Liver (tissue), 8 donors: ENCODE measurements at regions not wholly inside any gene's neighbourhood (a gene's known extent, or its start where the extent isn't known, plus 50 kb on each side); places are given as distances from the start of the nearest gene placed in this dataset.

Experiments used
- DNase-seq: peaks from one replicate; pipeline ENCODE4 v3.0.0-alpha.2; 2017; ENCODE audit warnings: low spot score
- H3K27ac ChIP-seq, 2 donors: one replicate each; pipeline ENCODE4 v1.7.0; 2013; ENCODE audit warnings: inconsistent platforms in 2 of 2, low read length in 2 of 2, control low read depth in 1 of 2, low read depth in 1 of 2, mild to moderate bottlenecking in 1 of 2
- H3K27me3 ChIP-seq, 4 donors: one replicate each; pipeline versions ENCODE4 v1.6.1 to v1.7.0; 2013; ENCODE audit warnings: low read length in 3 of 4, inconsistent platforms in 1 of 4, mild to moderate bottlenecking in 1 of 4, moderate library complexity in 1 of 4; ENCODE audit not compliant: control insufficient read depth in 4 of 4, insufficient read depth in 4 of 4
- H3K36me3 ChIP-seq, 4 donors: one replicate each; pipeline versions ENCODE4 v1.6.1 to v1.7.0; 2013; ENCODE audit warnings: low read length in 3 of 4, mild to moderate bottlenecking in 3 of 4, low read depth in 1 of 4, moderate library complexity in 1 of 4; ENCODE audit not compliant: control insufficient read depth in 4 of 4, insufficient read depth in 3 of 4
- H3K4me1 ChIP-seq, 4 donors: one replicate each; pipeline versions ENCODE4 v1.6.1 to v1.7.0; 2013; ENCODE audit warnings: low read length in 3 of 4, mild to moderate bottlenecking in 3 of 4, moderate library complexity in 1 of 4; ENCODE audit not compliant: control insufficient read depth in 4 of 4, insufficient read depth in 4 of 4
- H3K4me3 ChIP-seq, 3 donors: one replicate each; pipeline versions ENCODE4 v1.6.1 to v1.7.0; 2013; ENCODE audit warnings: low read length in 3 of 3, control low read depth in 1 of 3, low read depth in 1 of 3, mild to moderate bottlenecking in 1 of 3
- H3K9ac ChIP-seq, 2 donors: one replicate each; pipeline ENCODE4 v1.7.0; 2013; ENCODE audit warnings: low read length in 2 of 2, mild to moderate bottlenecking in 2 of 2, moderate library complexity in 2 of 2, control low read depth in 1 of 2, low read depth in 1 of 2
- H3K9me3 ChIP-seq, 4 donors: one replicate each; pipeline versions ENCODE4 v1.6.1 to v1.7.0; 2013; ENCODE audit warnings: low read length in 3 of 4; ENCODE audit not compliant: control insufficient read depth in 4 of 4
- EGR1 ChIP-seq, 2 donors: IDR thresholded peaks; 2 replicates each; pipeline ENCODE4 v1.6.1; 2016 to 2018; ENCODE audit warnings: antibody characterized with exemption in 2 of 2, low read depth in 2 of 2
- FOXA1 ChIP-seq: IDR thresholded peaks from 2 replicates; pipeline ENCODE4 v1.6.1; 2016; ENCODE audit warnings: antibody characterized with exemption
- FOXA2 ChIP-seq: IDR thresholded peaks from 2 replicates; pipeline ENCODE4 v1.6.1; 2016; ENCODE audit warnings: antibody characterized with exemption
- GABPA ChIP-seq, 2 donors: IDR thresholded peaks in 1 of 2; conservative IDR thresholded peaks in 1 of 2; 2 replicates each; pipeline ENCODE4 v1.6.1; 2016; ENCODE audit warnings: antibody characterized with exemption in 2 of 2, mild to moderate bottlenecking in 1 of 2, moderate library complexity in 1 of 2
- HNF4A ChIP-seq, 2 donors: conservative IDR thresholded peaks; 2 replicates each; pipeline ENCODE4 v1.6.1; 2016; ENCODE audit warnings: antibody characterized with exemption in 2 of 2, mild to moderate bottlenecking in 2 of 2
- HNF4G ChIP-seq: IDR thresholded peaks from 2 replicates; pipeline ENCODE4 v1.6.1; 2016; ENCODE audit warnings: antibody characterized with exemption
- JUND ChIP-seq, 2 donors: IDR thresholded peaks; 2 replicates each; pipeline ENCODE4 v1.6.1; 2016; ENCODE audit warnings: antibody characterized with exemption in 2 of 2
- NR2F2 ChIP-seq: IDR thresholded peaks from 2 replicates; pipeline ENCODE4 v1.6.1; 2016; ENCODE audit warnings: antibody characterized with exemption
- RAD21 ChIP-seq, 2 donors: IDR thresholded peaks; 2 replicates each; pipeline ENCODE4 v1.6.1; 2016; ENCODE audit warnings: antibody characterized with exemption in 2 of 2, mild to moderate bottlenecking in 2 of 2
- RXRA ChIP-seq, 2 donors: IDR thresholded peaks; 2 replicates each; pipeline ENCODE4 v1.6.1; 2017 to 2018; ENCODE audit warnings: antibody characterized with exemption in 2 of 2, mild to moderate bottlenecking in 1 of 2
- TAF1 ChIP-seq: conservative IDR thresholded peaks from 2 replicates; pipeline ENCODE4 v1.6.1; 2016; ENCODE audit warnings: antibody characterized with exemption, mild to moderate bottlenecking
- YY1 ChIP-seq: IDR thresholded peaks from 2 replicates; pipeline ENCODE4 v1.6.1; 2016; ENCODE audit warnings: antibody characterized with exemption, mild to moderate bottlenecking
- WGBS: extraction: QIAGEN DNeasy Blood & Tissue Kit; methylation state at CpG from one replicate; pipeline ENCODE4 v1.1.7; 2013; 5-methylcytosine and 5-hydroxymethylcytosine counted together
- TF ChIP-seq, protein P1 (sequence below): fragments of 150-350 bp; IDR thresholded peaks from 2 replicates; pipeline ENCODE4 v1.5.1; 2017; ENCODE audit warnings: improper control_type of control experiment, low read depth, low read length; ENCODE audit not compliant: missing input control
- TF ChIP-seq, protein P2 (sequence below): IDR thresholded peaks from 2 replicates; pipeline ENCODE4 v1.6.1; 2016; ENCODE audit warnings: antibody characterized with exemption
- TF ChIP-seq, protein P3 (sequence below): IDR thresholded peaks from 2 replicates; pipeline ENCODE4 v1.6.1; 2016; ENCODE audit warnings: antibody characterized with exemption
- donor health status: healthy.
- donor health status: healthy.
- donor health status: healthy.
- donor health status: healthy.
- donor health status: healthy.

DNA sequence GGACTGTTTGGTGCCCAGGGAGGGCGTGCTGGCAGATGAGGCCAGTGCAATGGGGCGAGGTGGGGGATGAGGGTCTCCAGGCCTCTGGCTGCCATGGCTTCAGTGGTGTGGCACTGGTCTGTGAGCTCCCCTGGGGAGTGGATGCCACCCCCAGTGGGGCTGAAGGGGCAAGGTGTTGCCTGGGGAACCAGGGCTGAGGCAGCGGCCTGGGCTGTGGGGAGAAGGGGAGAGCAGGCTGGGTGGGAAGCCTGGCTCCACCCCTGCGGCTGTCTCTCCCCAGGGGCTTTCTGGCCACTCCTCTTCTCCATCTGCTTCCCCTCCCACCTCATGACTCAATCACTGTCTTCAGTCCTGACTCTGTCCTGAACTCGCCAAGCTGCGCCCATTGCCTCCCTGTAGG, 88.4 kb upstream of the TLE3 start:
- H3K9ac ChIP-seq: no peak overlapping the region
- no peaks in the 10 kb centered on the region for H3K27me3 ChIP-seq
- H3K4me3 ChIP-seq: no peak overlapping the region
- TF ChIP-seq, protein P1, sequence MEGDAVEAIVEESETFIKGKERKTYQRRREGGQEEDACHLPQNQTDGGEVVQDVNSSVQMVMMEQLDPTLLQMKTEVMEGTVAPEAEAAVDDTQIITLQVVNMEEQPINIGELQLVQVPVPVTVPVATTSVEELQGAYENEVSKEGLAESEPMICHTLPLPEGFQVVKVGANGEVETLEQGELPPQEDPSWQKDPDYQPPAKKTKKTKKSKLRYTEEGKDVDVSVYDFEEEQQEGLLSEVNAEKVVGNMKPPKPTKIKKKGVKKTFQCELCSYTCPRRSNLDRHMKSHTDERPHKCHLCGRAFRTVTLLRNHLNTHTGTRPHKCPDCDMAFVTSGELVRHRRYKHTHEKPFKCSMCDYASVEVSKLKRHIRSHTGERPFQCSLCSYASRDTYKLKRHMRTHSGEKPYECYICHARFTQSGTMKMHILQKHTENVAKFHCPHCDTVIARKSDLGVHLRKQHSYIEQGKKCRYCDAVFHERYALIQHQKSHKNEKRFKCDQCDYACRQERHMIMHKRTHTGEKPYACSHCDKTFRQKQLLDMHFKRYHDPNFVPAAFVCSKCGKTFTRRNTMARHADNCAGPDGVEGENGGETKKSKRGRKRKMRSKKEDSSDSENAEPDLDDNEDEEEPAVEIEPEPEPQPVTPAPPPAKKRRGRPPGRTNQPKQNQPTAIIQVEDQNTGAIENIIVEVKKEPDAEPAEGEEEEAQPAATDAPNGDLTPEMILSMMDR: no peak
- no peak overlapping the region for H3K27ac ChIP-seq
- WGBS: 97% methylated on average over 6 of the region's 6 CpGs
- H3K36me3 ChIP-seq: no peaks in the 10 kb centered on the region
- no peaks in the 10 kb centered on the region for H3K9me3 ChIP-seq
- H3K4me1 ChIP-seq: no peaks in the 10 kb centered on the region
- no peak for DNase-seq

DNA sequence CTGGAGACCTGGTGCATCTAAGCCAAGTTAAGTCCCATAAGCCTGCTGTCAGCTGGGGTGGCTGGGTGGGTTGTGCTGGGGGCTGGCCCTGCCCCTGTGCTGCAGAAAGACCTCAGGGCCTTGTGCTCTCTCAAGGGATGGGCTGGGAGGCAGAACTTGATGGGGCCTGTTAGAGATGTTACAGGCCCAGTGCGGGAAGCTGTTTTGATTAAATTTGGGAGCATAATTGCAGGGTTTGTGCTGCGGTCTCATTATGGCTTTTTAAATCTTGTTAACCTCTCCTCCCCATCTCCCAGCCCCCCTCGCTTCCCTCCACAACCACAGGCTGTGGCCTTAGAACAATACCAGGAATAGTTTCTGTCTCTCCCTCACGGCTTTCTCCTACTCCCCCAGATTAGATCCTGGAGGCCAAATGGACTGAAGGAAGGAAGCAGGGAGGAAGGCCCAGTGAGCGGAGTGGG, 87.6 kb upstream of the TLE3 start:
- no peak overlapping the region for H3K27ac ChIP-seq
- 93% methylated on average over 5 of the region's 5 CpGs for WGBS
- TF ChIP-seq EGR1 (IDR thresholded peaks at IDR 0.05; ENCODE audit: low read depth in 2 of 2): no peak
- TF ChIP-seq JUND (IDR thresholded peaks at IDR 0.05): no peak
- TF ChIP-seq, protein P2, sequence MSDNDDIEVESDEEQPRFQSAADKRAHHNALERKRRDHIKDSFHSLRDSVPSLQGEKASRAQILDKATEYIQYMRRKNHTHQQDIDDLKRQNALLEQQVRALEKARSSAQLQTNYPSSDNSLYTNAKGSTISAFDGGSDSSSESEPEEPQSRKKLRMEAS: no peak
- TF ChIP-seq NR2F2: no peak
- TF ChIP-seq, protein P3, sequence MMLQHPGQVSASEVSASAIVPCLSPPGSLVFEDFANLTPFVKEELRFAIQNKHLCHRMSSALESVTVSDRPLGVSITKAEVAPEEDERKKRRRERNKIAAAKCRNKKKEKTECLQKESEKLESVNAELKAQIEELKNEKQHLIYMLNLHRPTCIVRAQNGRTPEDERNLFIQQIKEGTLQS: no peak
- no peak for TF ChIP-seq HNF4A (conservative IDR thresholded peaks at IDR 0.05)
- TF ChIP-seq RXRA (IDR thresholded peaks at IDR 0.05): no peak
- TF ChIP-seq FOXA1: no peak
- TF ChIP-seq FOXA2: no peak
- no peak for TF ChIP-seq YY1
- TF ChIP-seq HNF4G: no peak
- no peak for TF ChIP-seq TAF1
- no peak for TF ChIP-seq GABPA (IDR thresholded peaks at IDR 0.05 in 1 of 2, conservative IDR thresholded peaks at IDR 0.05 in 1 of 2)
- DNase-seq: no peak
- no peaks in the 10 kb centered on the region for H3K9me3 ChIP-seq
- H3K9ac ChIP-seq: no peak overlapping the region
- no peaks in the 10 kb centered on the region for H3K4me1 ChIP-seq
- no peak overlapping the region for H3K4me3 ChIP-seq
- H3K27me3 ChIP-seq: no peaks in the 10 kb centered on the region
- H3K36me3 ChIP-seq: no peaks in the 10 kb centered on the region

DNA sequence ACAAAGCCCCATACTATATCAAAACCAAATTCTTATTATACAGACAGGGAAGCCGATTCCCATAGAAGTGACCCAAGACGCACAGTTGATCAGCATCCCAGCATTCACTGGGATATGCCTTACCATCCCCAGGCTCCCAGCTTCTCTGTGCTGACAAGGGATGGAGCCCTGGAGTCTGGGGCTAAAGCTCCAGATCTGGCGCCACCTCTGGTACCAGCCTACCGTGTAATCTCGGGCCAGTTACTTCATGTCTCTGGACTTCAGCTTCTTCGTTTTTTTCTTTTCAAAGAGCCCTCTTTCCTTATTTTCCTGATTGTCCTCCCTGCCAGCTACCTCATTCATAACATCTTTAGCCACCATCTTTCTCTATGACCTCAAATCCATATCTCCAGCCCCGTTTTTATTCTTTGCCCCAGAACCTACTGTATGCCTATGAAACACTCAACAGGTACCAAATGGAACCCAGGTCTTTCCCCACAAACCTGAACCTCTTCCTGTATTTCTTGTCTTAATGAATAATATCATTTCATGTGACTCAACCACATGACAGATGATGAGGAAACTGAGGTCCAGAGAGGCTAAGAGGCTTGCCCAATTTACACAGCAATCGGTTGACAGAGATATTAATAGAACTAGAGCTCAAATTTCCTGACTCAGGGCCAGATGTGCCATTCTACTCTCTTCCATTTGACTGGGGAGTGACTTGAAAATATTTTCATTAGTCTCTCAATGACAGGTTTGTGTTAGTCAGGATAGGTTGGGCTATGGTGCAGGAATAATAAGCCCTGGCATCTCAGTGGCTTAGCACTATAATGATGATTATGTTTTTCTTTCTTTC, 85.4 kb upstream of the TLE3 start:
- 85% methylated on average over 8 of the region's 8 CpGs for WGBS
- H3K27ac ChIP-seq: no peak overlapping the region
- H3K36me3 ChIP-seq: no peaks in the 10 kb centered on the region
- no peaks in the 10 kb centered on the region for H3K27me3 ChIP-seq
- no peaks in the 10 kb centered on the region for H3K4me1 ChIP-seq
- no peak for DNase-seq
- no peak overlapping the region for H3K4me3 ChIP-seq
- TF ChIP-seq TAF1 (no peak), RAD21 (IDR thresholded peaks at IDR 0.05) (no peak), RXRA (IDR thresholded peaks at IDR 0.05) (no peak)
- H3K9ac ChIP-seq: no peak overlapping the region
- H3K9me3 ChIP-seq: no peaks in the 10 kb centered on the region
